PC-3 (cell line): ENCODE measurements at regions not wholly inside any gene's neighbourhood (a gene's known extent, or its start where the extent isn't known, plus 50 kb on each side); places are given as distances from the start of the nearest gene placed in this dataset.

Experiments
- ATAC-seq: fragments of 200-7000 bp; cut with Tn5 transposase; 2 replicates; pipeline ENCODE4 v1.9.1; 2020; ENCODE audit warnings: mild to moderate bottlenecking, moderate library complexity
- BruUV-seq: library from RNA; stranded (reverse); fragments of 400-500 nt; replicated peaks from 2 replicates; lab custom pipeline; 2021; lab: Mats Ljungman, UMichigan
- CTCF ChIA-PET: fragments of 300-600 bp; sonication (Branson Sonifier 250); formaldehyde crosslinking; loops from one replicate; lab custom pipeline; 2022; ENCODE audit warnings: antibody characterized with exemption; lab: Charles Lee
- POLR2A ChIA-PET: fragments of 300-600 bp; sonication (Branson Sonifier 250); formaldehyde crosslinking; loops from one replicate; lab custom pipeline; 2022; ENCODE audit warnings: antibody characterized with exemption; ENCODE audit not compliant: unreplicated experiment; lab: Charles Lee
- DNase-seq: peaks from one replicate; pipeline ENCODE4 v3.0.0-alpha.2; 2015
- H2AFZ ChIP-seq: fragments of 300-600 bp; sonication (generic); 2 replicates; pipeline ENCODE4 v1.6.0; 2016; ENCODE audit warnings: antibody characterized with exemption, low read length
- H3F3A ChIP-seq: fragments of 300-600 bp; sonication (generic); one replicate; pipeline ENCODE4 v1.6.0; 2017; ENCODE audit warnings: antibody characterized with exemption, low read length, control low read depth, mild to moderate bottlenecking; ENCODE audit not compliant: unreplicated experiment
- H3K27ac ChIP-seq: fragments of 300-600 bp; sonication (generic); 2 replicates; pipeline ENCODE4 v1.5.1; 2016; ENCODE audit warnings: mild to moderate bottlenecking, low read length
- H3K27me3 ChIP-seq: fragments of 300-600 bp; sonication (generic); 2 replicates; pipeline ENCODE4 v1.6.1; 2016; ENCODE audit warnings: low read length, mixed read lengths
- H3K36me3 ChIP-seq: fragments of 300-600 bp; sonication (generic); 2 replicates; pipeline ENCODE4 v1.6.1; 2016; ENCODE audit warnings: low read depth, mixed run types, low read length, mixed read lengths
- H3K4me1 ChIP-seq: fragments of 300-600 bp; sonication (generic); 2 replicates; pipeline ENCODE4 v1.5.1; 2016; ENCODE audit warnings: low read length; ENCODE audit not compliant: insufficient read depth
- H3K4me2 ChIP-seq: fragments of 300-600 bp; sonication (generic); 2 replicates; pipeline ENCODE4 v1.6.0; 2016; ENCODE audit warnings: low read length
- H3K4me3 ChIP-seq: fragments of 300-600 bp; sonication (generic); 2 replicates; pipeline ENCODE4 v1.5.1; 2016; ENCODE audit warnings: mild to moderate bottlenecking, low read length, mixed read lengths
- H3K79me2 ChIP-seq: fragments of 300-600 bp; sonication (generic); 2 replicates; pipeline ENCODE4 v1.6.1; 2017; ENCODE audit warnings: low read length, mixed read lengths
- H3K9ac ChIP-seq: fragments of 300-600 bp; sonication (generic); 2 replicates; pipeline ENCODE4 v1.6.0; 2016; ENCODE audit warnings: mild to moderate bottlenecking, low read length
- H3K9me2 ChIP-seq: fragments of 300-600 bp; sonication (generic); replicated peaks from 2 replicates; pipeline ENCODE4 v1.6.1; 2016; ENCODE audit warnings: mixed run types, low read length, mixed read lengths
- H3K9me3 ChIP-seq: fragments of 300-600 bp; sonication (generic); 2 replicates; pipeline ENCODE4 v1.6.1; 2016; ENCODE audit warnings: low read length, mixed read lengths
- H4K20me1 ChIP-seq: fragments of 300-600 bp; sonication (generic); 2 replicates; pipeline ENCODE4 v1.6.1; 2016; ENCODE audit warnings: low read length, mixed read lengths
- EZH2 ChIP-seq: fragments of 300-600 bp; sonication (generic); IDR thresholded peaks from one replicate; pipeline ENCODE4 v1.6.1; 2017; ENCODE audit warnings: antibody characterized with exemption, mild to moderate bottlenecking, low read length; ENCODE audit not compliant: unreplicated experiment
- EZH2phosphoT487 ChIP-seq: fragments of 300-600 bp; sonication (generic); IDR thresholded peaks from 2 replicates; pipeline ENCODE4 v1.6.1; 2018; ENCODE audit warnings: mild to moderate bottlenecking, antibody characterized with exemption, low read length, borderline replicate concordance
- intact Hi-C: fragments of 100-400 bp; cut with micrococcal nuclease; formaldehyde crosslinking; loops from 2 replicates; pipeline ENCODE4 v1.9.0; 2023
- TF ChIP-seq, protein P1 (sequence below): fragments of 300-600 bp; sonication (generic); conservative IDR thresholded peaks from 2 replicates; pipeline ENCODE4 v1.5.1; 2017; ENCODE audit warnings: antibody characterized with exemption, low read depth, mild to moderate bottlenecking, low read length

DNA sequence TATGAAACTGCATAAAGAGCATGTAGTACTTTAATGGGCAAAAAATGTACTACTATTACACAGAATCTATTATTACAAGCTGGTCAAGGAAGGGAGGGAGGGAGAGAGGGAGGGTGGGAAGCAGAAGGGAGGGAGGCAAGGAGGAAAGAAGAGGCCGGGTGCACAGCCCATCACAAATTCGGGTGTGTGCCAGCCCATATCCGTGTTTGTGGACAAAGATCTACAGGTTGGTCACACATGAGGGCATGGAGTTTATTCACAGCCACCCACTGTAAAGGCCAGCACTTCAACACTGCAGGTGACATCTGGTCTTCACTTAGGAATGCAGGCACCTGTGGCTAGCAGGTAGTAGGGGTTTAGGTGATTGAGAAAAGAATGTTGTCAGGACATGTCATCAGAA lies 352.5 kb upstream of the NBEA start:
- BruUV-seq, result no TSS peak

DNA sequence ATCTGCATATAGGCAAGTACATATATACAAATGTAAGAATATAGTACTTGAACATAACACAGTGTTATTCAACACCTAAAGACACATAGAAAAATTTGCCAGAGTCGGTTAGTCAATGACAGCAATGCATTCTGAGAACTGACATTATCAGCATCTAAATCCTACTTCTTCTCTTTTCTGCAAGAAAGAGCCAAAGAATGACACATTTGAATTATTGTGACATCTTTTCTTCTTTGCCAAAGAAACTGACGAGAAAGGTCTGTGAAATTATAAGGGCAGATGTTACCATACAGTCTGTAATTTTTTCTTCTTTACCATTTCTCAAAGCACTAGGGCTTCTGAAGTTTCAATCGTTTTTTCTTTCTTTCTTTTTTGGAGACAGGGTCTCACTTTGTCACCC lies 350.9 kb upstream of the NBEA start:
- TF ChIP-seq EZH2phosphoT487 (no peak), EZH2 (no peak)
- TF ChIP-seq, protein P1, sequence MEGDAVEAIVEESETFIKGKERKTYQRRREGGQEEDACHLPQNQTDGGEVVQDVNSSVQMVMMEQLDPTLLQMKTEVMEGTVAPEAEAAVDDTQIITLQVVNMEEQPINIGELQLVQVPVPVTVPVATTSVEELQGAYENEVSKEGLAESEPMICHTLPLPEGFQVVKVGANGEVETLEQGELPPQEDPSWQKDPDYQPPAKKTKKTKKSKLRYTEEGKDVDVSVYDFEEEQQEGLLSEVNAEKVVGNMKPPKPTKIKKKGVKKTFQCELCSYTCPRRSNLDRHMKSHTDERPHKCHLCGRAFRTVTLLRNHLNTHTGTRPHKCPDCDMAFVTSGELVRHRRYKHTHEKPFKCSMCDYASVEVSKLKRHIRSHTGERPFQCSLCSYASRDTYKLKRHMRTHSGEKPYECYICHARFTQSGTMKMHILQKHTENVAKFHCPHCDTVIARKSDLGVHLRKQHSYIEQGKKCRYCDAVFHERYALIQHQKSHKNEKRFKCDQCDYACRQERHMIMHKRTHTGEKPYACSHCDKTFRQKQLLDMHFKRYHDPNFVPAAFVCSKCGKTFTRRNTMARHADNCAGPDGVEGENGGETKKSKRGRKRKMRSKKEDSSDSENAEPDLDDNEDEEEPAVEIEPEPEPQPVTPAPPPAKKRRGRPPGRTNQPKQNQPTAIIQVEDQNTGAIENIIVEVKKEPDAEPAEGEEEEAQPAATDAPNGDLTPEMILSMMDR, result no peak
- intact Hi-C loops, result no loop called here
- Histone ChIP-seq H3K9me2 (no peaks in the 10 kb centered on the region), H3F3A (no peaks in the 10 kb centered on the region), H3K79me2 (no peaks in the 10 kb centered on the region), H3K36me3 (no peaks in the 10 kb centered on the region), H3K4me3 (no peak overlapping the region), H3K27ac (no peak overlapping the region), H3K4me2 (no peak overlapping the region), H3K9ac (no peak overlapping the region), H4K20me1 (no peaks in the 10 kb centered on the region), H3K9me3 (no peaks in the 10 kb centered on the region), H2AFZ (no peak overlapping the region), H3K27me3 (no peaks in the 10 kb centered on the region), H3K4me1 (no peaks in the 10 kb centered on the region)
- CTCF ChIA-PET, result no interaction called here
- no peak for DNase-seq
- no peak for ATAC-seq
- BruUV-seq, result no TSS peak
- POLR2A ChIA-PET, result no interaction called here

More for the DNA sequence above, 352.5 kb upstream of the NBEA start:
- Histone ChIP-seq H3K27me3 (no peaks in the 10 kb centered on the region), H3K27ac (no peak overlapping the region), H3K9ac (no peak overlapping the region), H3K9me2 (no peaks in the 10 kb centered on the region), H3K36me3 (no peaks in the 10 kb centered on the region), H3K4me3 (no peak overlapping the region), H2AFZ (no peak overlapping the region), H3K9me3 (no peaks in the 10 kb centered on the region), H3F3A (no peaks in the 10 kb centered on the region), H3K4me2 (no peak overlapping the region), H3K79me2 (no peaks in the 10 kb centered on the region), H3K4me1 (no peaks in the 10 kb centered on the region), H4K20me1 (no peaks in the 10 kb centered on the region)
- TF ChIP-seq, protein P1, result no peak
- TF ChIP-seq EZH2phosphoT487 (no peak), EZH2 (no peak)
- ChIA-PET POLR2A (no interaction called here), CTCF (no interaction called here)
- no peak for ATAC-seq
- DNase-seq, result no peak
- intact Hi-C loops, result no loop called here

DNA sequence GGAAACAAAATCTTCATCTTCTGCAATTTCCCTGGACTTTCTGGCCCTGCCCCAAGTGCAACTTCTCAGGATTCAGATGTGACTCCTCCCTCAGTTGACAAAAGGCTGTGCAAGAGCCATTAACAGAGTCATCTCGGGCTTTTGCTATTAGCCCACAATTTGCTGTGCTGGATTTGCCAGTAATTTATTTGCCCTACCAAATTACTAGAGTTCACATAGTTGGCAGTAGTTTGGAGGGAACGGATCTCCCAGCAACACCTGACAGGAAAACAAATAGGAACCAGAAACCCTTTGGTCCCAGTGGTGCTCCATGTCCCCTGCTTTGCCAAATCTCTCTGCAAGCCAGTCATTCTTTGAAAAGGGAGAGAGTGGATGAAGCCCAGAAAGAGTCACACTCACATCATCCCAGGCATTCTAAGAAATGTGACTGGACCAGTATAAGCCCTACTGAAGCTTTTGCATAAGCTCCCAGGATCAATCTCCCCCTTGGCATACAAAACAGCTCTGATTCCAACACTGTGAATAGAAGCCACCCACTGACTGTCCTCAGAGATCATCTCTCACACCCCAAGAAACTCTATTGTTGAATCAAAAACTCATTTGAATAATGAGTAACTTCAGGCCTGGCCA lies 350.1 kb upstream of the NBEA start:
- Histone ChIP-seq H3K4me3 (no peak overlapping the region), H3K9ac (no peak overlapping the region), H3K36me3 (no peaks in the 10 kb centered on the region), H3K27me3 (no peaks in the 10 kb centered on the region), H2AFZ (no peak overlapping the region), H3K79me2 (no peaks in the 10 kb centered on the region), H3K4me2 (no peak overlapping the region), H4K20me1 (no peaks in the 10 kb centered on the region), H3K9me3 (no peaks in the 10 kb centered on the region), H3K9me2 (no peaks in the 10 kb centered on the region), H3F3A (no peaks in the 10 kb centered on the region), H3K4me1 (no peaks in the 10 kb centered on the region), H3K27ac (no peak overlapping the region)
- BruUV-seq, result no TSS peak
- intact Hi-C loops, result no loop called here
- TF ChIP-seq EZH2 (no peak), EZH2phosphoT487 (no peak)
- TF ChIP-seq, protein P1, result no peak
- no peak for DNase-seq
- ChIA-PET CTCF (no interaction called here), POLR2A (no interaction called here)
- no peak for ATAC-seq
